ENCODE measurements at regions not wholly inside any gene's neighbourhood (a gene's known extent, or its start where the extent isn't known, plus 50 kb on each side); places are given as distances from the start of the nearest gene placed in this dataset.

- no peak for TF ChIP-seq CTCF (IDR thresholded peaks at IDR 0.05; ENCODE audit: insufficient read depth, low read depth, low read length, missing control alignments)
- no peak overlapping the region for H3K4me3 ChIP-seq (ENCODE audit: low read depth, low read length)
- no peak for DNase-seq (ENCODE audit: low read depth)
Observed at GRCh38 chr12:3938042-3938544, 64.9 kb upstream of the PARP11 start.

- DNase-seq (ENCODE audit: low read depth): peak; percentile 13
- no peak for TF ChIP-seq CTCF (IDR thresholded peaks at IDR 0.05; ENCODE audit: insufficient read depth, low read depth, low read length, missing control alignments)
- no peak overlapping the region for H3K4me3 ChIP-seq (ENCODE audit: low read depth, low read length)
Observed at GRCh38 chr12:3935078-3935477, 61.9 kb upstream of the PARP11 start.

GRCh38 chr12:3933819-3934192 lies 60.6 kb upstream of the PARP11 start:
- no peak for TF ChIP-seq CTCF (IDR thresholded peaks at IDR 0.05; ENCODE audit: insufficient read depth, low read depth, low read length, missing control alignments)
- no peak for DNase-seq (ENCODE audit: low read depth)
- H3K4me3 ChIP-seq (ENCODE audit: low read depth, low read length): no peak overlapping the region

- H3K4me3 ChIP-seq (ENCODE audit: low read depth, low read length): no peak overlapping the region
- TF ChIP-seq CTCF (IDR thresholded peaks at IDR 0.05; ENCODE audit: insufficient read depth, low read depth, low read length, missing control alignments): no peak
- DNase-seq (ENCODE audit: low read depth): no peak
Observed at GRCh38 chr12:3933074-3933818, 60.0 kb upstream of the PARP11 start.

GRCh38 chr12:3931776-3932175 lies 58.6 kb upstream of the PARP11 start:
- no peak for DNase-seq (ENCODE audit: low read depth)
- no peak overlapping the region for H3K4me3 ChIP-seq (ENCODE audit: low read depth, low read length)
- TF ChIP-seq CTCF (IDR thresholded peaks at IDR 0.05; ENCODE audit: insufficient read depth, low read depth, low read length, missing control alignments): no peak

GRCh38 chr12:3931206-3931605 lies 58.0 kb upstream of the PARP11 start:
- TF ChIP-seq CTCF (IDR thresholded peaks at IDR 0.05; ENCODE audit: insufficient read depth, low read depth, low read length, missing control alignments): no peak
- DNase-seq (ENCODE audit: low read depth): no peak
- no peak overlapping the region for H3K4me3 ChIP-seq (ENCODE audit: low read depth, low read length)
